ENCODE measurements at regions not wholly inside any gene's neighbourhood (a gene's known extent, or its start where the extent isn't known, plus 50 kb on each side); places are given as distances from the start of the nearest gene placed in this dataset.
A peak's percentile ranks its signal among the peaks of the same experiment; 100 is the strongest.

DNA sequence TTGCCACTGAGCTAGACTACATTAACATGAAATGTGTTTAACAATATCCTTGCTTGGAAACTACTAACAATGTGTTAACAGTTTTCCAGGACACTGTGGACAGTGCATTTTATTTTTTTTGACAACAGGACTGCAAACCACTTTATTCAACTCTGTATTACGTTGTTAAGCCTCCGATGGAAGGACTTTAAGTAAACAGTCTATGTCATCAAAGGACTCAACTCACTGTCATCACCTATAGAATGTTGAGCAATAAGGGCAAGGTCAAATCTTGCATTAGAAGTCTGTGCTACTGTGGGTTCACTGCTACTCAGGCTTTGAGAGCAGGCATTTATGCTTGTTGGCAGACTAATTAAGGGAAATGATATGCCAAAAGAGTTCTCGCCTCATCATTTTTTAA, 483.7 kb downstream of the FLRT2 start:
- BruUV-seq (replicated peaks), result no TSS peak
- CTCF ChIA-PET, result interaction anchor here (1.0 kb wide), 1 partner anchor 19 kb away, joined by 3 read pairs; no protein-coding TSS in a partner anchor

More for the DNA sequence above, 483.7 kb downstream of the FLRT2 start:
- no peak overlapping the region for H2BK5ac ChIP-seq (ENCODE audit: low read depth, low read length, poor library complexity, severe bottlenecking)
- H3K14ac ChIP-seq (replicated peaks; ENCODE audit: low read depth, low read length), result no peak overlapping the region
- H2AK9ac ChIP-seq (replicated peaks; ENCODE audit: low read depth, low read length, poor library complexity), result no peak overlapping the region
- in situ Hi-C loops (cut with MboI; ENCODE audit: low sequenced_read_pairs), result no loop called here
- H3K4ac ChIP-seq (ENCODE audit: low read depth, low read length), result no peak overlapping the region
- H2AFZ ChIP-seq (replicated peaks; ENCODE audit: low read length, poor library complexity), result no peak overlapping the region
- ATAC-seq (ENCODE audit: low read depth), result peak; percentile 32; the same call in 1 of the 2 replicates
- H3K27me3 ChIP-seq (ENCODE audit: control insufficient read depth, insufficient read depth, low read length), result no peaks in the 10 kb centered on the region
- no peak overlapping the region for H4K8ac ChIP-seq (ENCODE audit: low read depth in 2 of 2, low read length in 2 of 2)
- peak overlapping the region; percentile 4; the same call in 1 of the 2 replicates for H3K4me2 ChIP-seq (ENCODE audit: low read depth, low read length)
- TF ChIP-seq, protein P1, sequence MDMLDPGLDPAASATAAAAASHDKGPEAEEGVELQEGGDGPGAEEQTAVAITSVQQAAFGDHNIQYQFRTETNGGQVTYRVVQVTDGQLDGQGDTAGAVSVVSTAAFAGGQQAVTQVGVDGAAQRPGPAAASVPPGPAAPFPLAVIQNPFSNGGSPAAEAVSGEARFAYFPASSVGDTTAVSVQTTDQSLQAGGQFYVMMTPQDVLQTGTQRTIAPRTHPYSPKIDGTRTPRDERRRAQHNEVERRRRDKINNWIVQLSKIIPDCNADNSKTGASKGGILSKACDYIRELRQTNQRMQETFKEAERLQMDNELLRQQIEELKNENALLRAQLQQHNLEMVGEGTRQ (IDR thresholded peaks at IDR 0.05; ENCODE audit: low read depth, low read length), result no peak
- TF ChIP-seq FOS (IDR thresholded peaks at IDR 0.05; ENCODE audit: low read depth, low read length), result peak; percentile 28; the same call in 1 of the 2 replicates
- peak; percentile 97 for TF ChIP-seq CEBPB (IDR thresholded peaks at IDR 0.05; ENCODE audit: low read depth, low read length)
- H3K18ac ChIP-seq (ENCODE audit: low read depth, low read length), result no peak overlapping the region
- no peak overlapping the region for H3K4me3 ChIP-seq (ENCODE audit: insufficient read depth, low read depth, low read length)
- DNase-seq, result peak; percentile 80
- H3K36me3 ChIP-seq (ENCODE audit: control insufficient read depth, insufficient read depth, low read length), result no peaks in the 10 kb centered on the region
- intact Hi-C loops (cut with micrococcal nuclease), result no loop called here
- no peaks in the 10 kb centered on the region for H3K79me1 ChIP-seq (ENCODE audit: low read depth in 1 of 2, low read length in 2 of 2)
- no peak overlapping the region for H2BK120ac ChIP-seq (ENCODE audit: low read depth, low read length)
- dilution Hi-C loops (cut with HindIII; ENCODE audit: low sequenced_read_pairs, unreplicated experiment), result no loop called here
- H3K9ac ChIP-seq (ENCODE audit: low read depth, low read length), result no peak overlapping the region
- no peaks in the 10 kb centered on the region for H3K9me3 ChIP-seq (ENCODE audit: control insufficient read depth, insufficient read depth, low read length)
- no peak overlapping the region for H3K23ac ChIP-seq (ENCODE audit: low read depth, low read length)
- H3K4me1 ChIP-seq (ENCODE audit: control insufficient read depth, insufficient read depth, low read length), result no peaks in the 10 kb centered on the region
- POLR2A ChIA-PET (ENCODE audit: unreplicated experiment), result no interaction called here
- H4K91ac ChIP-seq (ENCODE audit: insufficient read depth, low read depth, low read length), result no peak overlapping the region
- H4K5ac ChIP-seq (ENCODE audit: low read depth, low read length), result no peak overlapping the region
- H3K9me1 ChIP-seq (ENCODE audit: insufficient read depth, low read length), result no peaks in the 10 kb centered on the region
- H3K56ac ChIP-seq (ENCODE audit: extremely low read depth, insufficient read depth, low read length), result no peak overlapping the region
- WGBS, 2 experiments (ENCODE audit: extremely low coverage in 2 of 2, insufficient read length in 1 of 2), result no CpG with 5 or more reads among the region's 3 CpGs
- no peak overlapping the region for H2BK20ac ChIP-seq (ENCODE audit: low read depth, low read length)
- H2AK5ac ChIP-seq (ENCODE audit: low read depth, low read length), result no peak overlapping the region
- H3K27ac ChIP-seq (ENCODE audit: insufficient read depth, low read length), result no peak overlapping the region
- no peaks in the 10 kb centered on the region for H4K20me1 ChIP-seq (ENCODE audit: insufficient read depth, low read length)
- H2BK15ac ChIP-seq (ENCODE audit: low read depth, low read length), result no peak overlapping the region

All from IMR-90 (cell line).